SU-DHL-6 (cell line): ENCODE measurements at regions not wholly inside any gene's neighbourhood (a gene's known extent, or its start where the extent isn't known, plus 50 kb on each side); places are given as distances from the start of the nearest gene placed in this dataset.

ENCODE experiments used
- H2AFZ ChIP-seq: fragments of 200-600 bp; sonication (generic); 2 replicates; pipeline ENCODE4 v1.6.1; 2014; ENCODE audit warnings: low read depth, mild to moderate bottlenecking, moderate library complexity, mixed read lengths, antibody characterized with exemption, low read length; ENCODE audit not compliant: severe bottlenecking
- H3F3A ChIP-seq: fragments of 200-600 bp; shearing (Covaris generic); 2 replicates; pipeline ENCODE4 v1.6.0; 2016; ENCODE audit warnings: antibody characterized with exemption, mild to moderate bottlenecking; ENCODE audit not compliant: insufficient read depth
- H3K27ac ChIP-seq: fragments of 200-600 bp; sonication (generic); 2 replicates; pipeline ENCODE4 v1.5.1; 2016; ENCODE audit warnings: low read depth, mild to moderate bottlenecking, low read length, moderate library complexity, mixed read lengths
- H3K27me3 ChIP-seq: fragments of 200-600 bp; sonication (generic), shearing (Covaris generic); 2 replicates; pipeline ENCODE4 v1.6.0; 2014; ENCODE audit warnings: mild to moderate bottlenecking, low read length
- H3K36me3 ChIP-seq: fragments of 200-600 bp; sonication (generic); 2 replicates; pipeline ENCODE4 v1.6.1; 2014; ENCODE audit warnings: mild to moderate bottlenecking, low read length, mixed read lengths
- H3K4me2 ChIP-seq: fragments of 300-600, 200-600 bp; shearing (Covaris generic), sonication (generic); 2 replicates; pipeline ENCODE4 v1.6.0; 2014; ENCODE audit warnings: low read length, low read depth, mild to moderate bottlenecking; ENCODE audit not compliant: poor library complexity, severe bottlenecking
- H3K4me3 ChIP-seq: fragments of 200-600 bp; sonication (generic); 2 replicates; pipeline ENCODE4 v1.5.1; 2014; ENCODE audit warnings: antibody characterized with exemption, low read length, mild to moderate bottlenecking, mixed read lengths; ENCODE audit not compliant: insufficient read depth, poor library complexity, severe bottlenecking
- H3K79me2 ChIP-seq: fragments of 200-600 bp; sonication (generic); 2 replicates; pipeline ENCODE4 v1.6.1; 2014; ENCODE audit warnings: mild to moderate bottlenecking, low read length, moderate library complexity; ENCODE audit not compliant: insufficient read depth
- H3K9ac ChIP-seq: fragments of 200-600 bp; sonication (generic); 2 replicates; pipeline ENCODE4 v1.7.0; 2014; ENCODE audit warnings: mild to moderate bottlenecking, low read length
- H3K9me2 ChIP-seq: fragments of 200-600 bp; sonication (generic); replicated peaks from 2 replicates; pipeline ENCODE4 v1.6.1; 2014; ENCODE audit warnings: low read length; ENCODE audit not compliant: insufficient read depth
- H3K9me3 ChIP-seq: fragments of 200-600 bp; sonication (generic); 2 replicates; pipeline ENCODE4 v1.6.1; 2014; ENCODE audit warnings: low read length, mixed read lengths; ENCODE audit not compliant: insufficient read depth
- H4K20me1 ChIP-seq: fragments of 200-600 bp; sonication (generic); 2 replicates; pipeline ENCODE4 v1.6.1; 2014; ENCODE audit warnings: low read depth, mild to moderate bottlenecking, antibody characterized with exemption, low read length, moderate library complexity, mixed read lengths
- EZH2phosphoT487 ChIP-seq: fragments of 200-600 bp; sonication (generic), shearing (Covaris generic); conservative IDR thresholded peaks from 2 replicates; pipeline ENCODE4 v1.6.1; 2018; ENCODE audit warnings: mild to moderate bottlenecking, antibody characterized with exemption, low read length, moderate library complexity, mixed read lengths
- TF ChIP-seq, protein P1 (sequence below): fragments of 200-600 bp; sonication (generic); IDR thresholded peaks from one replicate; pipeline ENCODE4 v1.5.1; 2017; ENCODE audit warnings: antibody characterized with exemption, mild to moderate bottlenecking, low read length, moderate library complexity; ENCODE audit not compliant: insufficient read depth, poor library complexity, severe bottlenecking

DNA sequence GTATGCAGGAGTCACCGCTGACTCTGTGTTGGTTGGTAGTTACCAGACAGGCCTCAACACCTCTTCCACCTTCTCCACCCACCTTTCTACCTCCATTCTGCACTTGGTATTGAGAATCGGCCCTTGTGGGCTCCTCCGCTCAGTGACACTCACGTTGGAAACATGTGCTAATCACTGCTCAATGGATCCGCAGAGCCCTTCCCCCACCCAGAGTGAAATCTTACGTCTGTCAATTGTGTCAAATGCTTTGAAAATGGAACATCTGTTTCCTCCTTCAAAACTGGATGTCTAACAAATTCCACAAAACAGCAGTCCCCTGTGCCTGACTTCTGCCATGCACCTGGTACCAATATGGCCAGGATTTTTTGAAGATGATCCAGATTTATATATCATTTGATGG is 65.5 kb upstream of the NRIP1 start:
- Histone ChIP-seq H3K4me2 (no peak overlapping the region), H4K20me1 (no peaks in the 10 kb centered on the region), H3K27me3 (no peaks in the 10 kb centered on the region), H3K27ac (no peak overlapping the region), H3K9me2 (no peaks in the 10 kb centered on the region), H3F3A (no peaks in the 10 kb centered on the region), H3K36me3 (no peaks in the 10 kb centered on the region), H3K9ac (no peak overlapping the region), H3K79me2 (no peaks in the 10 kb centered on the region), H2AFZ (no peak overlapping the region), H3K9me3 (no peaks in the 10 kb centered on the region), H3K4me3 (no peak overlapping the region)
- no peak for TF ChIP-seq EZH2phosphoT487
- TF ChIP-seq, protein P1, sequence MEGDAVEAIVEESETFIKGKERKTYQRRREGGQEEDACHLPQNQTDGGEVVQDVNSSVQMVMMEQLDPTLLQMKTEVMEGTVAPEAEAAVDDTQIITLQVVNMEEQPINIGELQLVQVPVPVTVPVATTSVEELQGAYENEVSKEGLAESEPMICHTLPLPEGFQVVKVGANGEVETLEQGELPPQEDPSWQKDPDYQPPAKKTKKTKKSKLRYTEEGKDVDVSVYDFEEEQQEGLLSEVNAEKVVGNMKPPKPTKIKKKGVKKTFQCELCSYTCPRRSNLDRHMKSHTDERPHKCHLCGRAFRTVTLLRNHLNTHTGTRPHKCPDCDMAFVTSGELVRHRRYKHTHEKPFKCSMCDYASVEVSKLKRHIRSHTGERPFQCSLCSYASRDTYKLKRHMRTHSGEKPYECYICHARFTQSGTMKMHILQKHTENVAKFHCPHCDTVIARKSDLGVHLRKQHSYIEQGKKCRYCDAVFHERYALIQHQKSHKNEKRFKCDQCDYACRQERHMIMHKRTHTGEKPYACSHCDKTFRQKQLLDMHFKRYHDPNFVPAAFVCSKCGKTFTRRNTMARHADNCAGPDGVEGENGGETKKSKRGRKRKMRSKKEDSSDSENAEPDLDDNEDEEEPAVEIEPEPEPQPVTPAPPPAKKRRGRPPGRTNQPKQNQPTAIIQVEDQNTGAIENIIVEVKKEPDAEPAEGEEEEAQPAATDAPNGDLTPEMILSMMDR, result no peak

DNA sequence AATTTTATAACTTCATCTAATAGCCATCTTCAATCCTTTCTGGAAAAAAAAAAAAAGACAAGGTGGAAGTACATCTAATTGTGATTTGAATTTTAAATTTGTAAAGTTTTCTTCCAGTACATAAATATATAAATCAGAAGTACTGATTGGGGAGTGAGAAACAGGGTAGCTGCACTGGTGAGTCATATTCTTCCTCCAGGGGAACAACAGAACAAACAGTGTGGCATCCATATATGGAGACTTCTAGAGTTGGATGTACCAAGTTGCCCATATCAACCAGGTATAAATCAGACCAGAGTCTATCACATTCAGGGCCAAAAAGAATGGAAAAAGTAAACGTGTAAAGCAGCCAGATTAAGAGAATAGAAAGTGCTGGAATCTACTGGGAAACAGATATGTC is 66.0 kb upstream of the NRIP1 start:
- Histone ChIP-seq H3K9ac (no peak overlapping the region), H2AFZ (no peak overlapping the region), H3F3A (no peaks in the 10 kb centered on the region), H3K36me3 (no peaks in the 10 kb centered on the region), H3K4me2 (no peak overlapping the region), H3K27ac (no peak overlapping the region), H3K79me2 (no peaks in the 10 kb centered on the region), H3K9me3 (no peaks in the 10 kb centered on the region), H3K27me3 (no peaks in the 10 kb centered on the region), H4K20me1 (no peaks in the 10 kb centered on the region), H3K4me3 (no peak overlapping the region), H3K9me2 (no peaks in the 10 kb centered on the region)
- TF ChIP-seq EZH2phosphoT487, result no peak
- TF ChIP-seq, protein P1, result no peak

DNA sequence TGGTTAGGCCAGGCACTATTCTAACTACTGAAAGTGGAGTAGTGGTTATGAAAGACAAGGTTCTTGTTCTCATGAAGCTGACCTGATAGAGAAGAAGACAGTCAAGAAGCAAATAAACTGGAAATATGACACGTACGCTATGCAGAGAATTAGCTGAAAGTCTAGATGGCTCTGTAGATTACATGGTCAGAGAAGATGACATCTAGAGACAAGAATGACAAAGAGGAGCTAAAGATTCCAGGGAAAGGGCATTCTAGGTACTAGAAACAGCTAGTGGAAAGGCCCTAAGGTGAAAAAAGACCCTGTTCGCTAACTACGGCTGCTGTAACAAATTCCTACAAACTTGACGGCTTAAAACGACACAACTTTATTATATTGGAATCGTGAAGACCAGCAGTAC is 68.0 kb upstream of the NRIP1 start:
- TF ChIP-seq, protein P1, result no peak
- TF ChIP-seq EZH2phosphoT487, result no peak
- Histone ChIP-seq H3K36me3 (no peaks in the 10 kb centered on the region), H3K27ac (no peak overlapping the region), H3F3A (no peaks in the 10 kb centered on the region), H3K9me3 (no peaks in the 10 kb centered on the region), H4K20me1 (no peaks in the 10 kb centered on the region), H3K9ac (no peak overlapping the region), H3K27me3 (no peaks in the 10 kb centered on the region), H3K4me2 (no peak overlapping the region), H3K9me2 (no peaks in the 10 kb centered on the region), H3K4me3 (no peak overlapping the region), H3K79me2 (no peaks in the 10 kb centered on the region), H2AFZ (no peak overlapping the region)
